ENCODE measurements at regions not wholly inside any gene's neighbourhood (a gene's known extent, or its start where the extent isn't known, plus 50 kb on each side); places are given as distances from the start of the nearest gene placed in this dataset.

- Histone ChIP-seq H3K27me3 (ENCODE audit: insufficient read depth, low read length) (no peaks in the 10 kb centered on the region), H3K9ac (ENCODE audit: low read length) (no peak overlapping the region), H2AFZ (ENCODE audit: low read length) (no peak overlapping the region), H3K79me2 (ENCODE audit: insufficient read depth, low read length) (no peaks in the 10 kb centered on the region), H4K20me1 (ENCODE audit: insufficient read depth, low read length) (no peaks in the 10 kb centered on the region), H3F3A (ENCODE audit: insufficient read depth, low read length) (no peaks in the 10 kb centered on the region), H3K9me2 (ENCODE audit: low read depth, low read length) (no peaks in the 10 kb centered on the region), H3K27ac (ENCODE audit: low read depth, low read length, poor library complexity, severe bottlenecking) (no peak overlapping the region), H3K9me3 (ENCODE audit: low read length) (no peaks in the 10 kb centered on the region), H3K4me3 (ENCODE audit: low read depth, low read length, poor library complexity, severe bottlenecking) (no peak overlapping the region), H3K4me1 (ENCODE audit: insufficient read depth, low read length, severe bottlenecking) (no peaks in the 10 kb centered on the region), H3K4me2 (ENCODE audit: low read length) (no peak overlapping the region), H3K36me3 (ENCODE audit: insufficient read depth, low read length) (no peaks in the 10 kb centered on the region)
- TF ChIP-seq CTCF (IDR thresholded peaks at IDR 0.05; ENCODE audit: low read length) (no peak), EZH2 (IDR thresholded peaks at IDR 0.05; ENCODE audit: borderline replicate concordance, low read length) (no peak)
Observed at GRCh38 chr2:204333861-204334260, 211.4 kb upstream of the PARD3B start.

- Histone ChIP-seq H3F3A (ENCODE audit: insufficient read depth, low read length) (no peaks in the 10 kb centered on the region), H3K9ac (ENCODE audit: low read length) (no peak overlapping the region), H3K9me3 (ENCODE audit: low read length) (no peaks in the 10 kb centered on the region), H3K4me3 (ENCODE audit: low read depth, low read length, poor library complexity, severe bottlenecking) (no peak overlapping the region), H3K79me2 (ENCODE audit: insufficient read depth, low read length) (no peaks in the 10 kb centered on the region), H2AFZ (ENCODE audit: low read length) (no peak overlapping the region), H3K4me1 (ENCODE audit: insufficient read depth, low read length, severe bottlenecking) (no peaks in the 10 kb centered on the region), H3K4me2 (ENCODE audit: low read length) (no peak overlapping the region), H4K20me1 (ENCODE audit: insufficient read depth, low read length) (no peaks in the 10 kb centered on the region), H3K27ac (ENCODE audit: low read depth, low read length, poor library complexity, severe bottlenecking) (no peak overlapping the region), H3K9me2 (ENCODE audit: low read depth, low read length) (no peaks in the 10 kb centered on the region), H3K36me3 (ENCODE audit: insufficient read depth, low read length) (no peaks in the 10 kb centered on the region), H3K27me3 (ENCODE audit: insufficient read depth, low read length) (no peaks in the 10 kb centered on the region)
- TF ChIP-seq CTCF (IDR thresholded peaks at IDR 0.05; ENCODE audit: low read length) (no peak), EZH2 (IDR thresholded peaks at IDR 0.05; ENCODE audit: borderline replicate concordance, low read length) (no peak)
Observed at GRCh38 chr2:204335451-204336058, 209.7 kb upstream of the PARD3B start.

GRCh38 chr2:204336153-204336744 is 209.0 kb upstream of the PARD3B start:
- Histone ChIP-seq H3K79me2 (ENCODE audit: insufficient read depth, low read length) (no peaks in the 10 kb centered on the region), H3K9me2 (ENCODE audit: low read depth, low read length) (no peaks in the 10 kb centered on the region), H3K36me3 (ENCODE audit: insufficient read depth, low read length) (no peaks in the 10 kb centered on the region), H3K9me3 (ENCODE audit: low read length) (no peaks in the 10 kb centered on the region), H3F3A (ENCODE audit: insufficient read depth, low read length) (no peaks in the 10 kb centered on the region), H3K4me3 (ENCODE audit: low read depth, low read length, poor library complexity, severe bottlenecking) (no peak overlapping the region), H4K20me1 (ENCODE audit: insufficient read depth, low read length) (no peaks in the 10 kb centered on the region), H3K4me1 (ENCODE audit: insufficient read depth, low read length, severe bottlenecking) (no peaks in the 10 kb centered on the region), H3K27ac (ENCODE audit: low read depth, low read length, poor library complexity, severe bottlenecking) (no peak overlapping the region), H2AFZ (ENCODE audit: low read length) (no peak overlapping the region), H3K27me3 (ENCODE audit: insufficient read depth, low read length) (no peaks in the 10 kb centered on the region), H3K4me2 (ENCODE audit: low read length) (no peak overlapping the region), H3K9ac (ENCODE audit: low read length) (no peak overlapping the region)
- TF ChIP-seq EZH2 (IDR thresholded peaks at IDR 0.05; ENCODE audit: borderline replicate concordance, low read length) (no peak), CTCF (IDR thresholded peaks at IDR 0.05; ENCODE audit: low read length) (no peak)
